Esophagus mucosa (tissue), 1 donor: ENCODE measurements at regions not wholly inside any gene's neighbourhood (a gene's known extent, or its start where the extent isn't known, plus 50 kb on each side); places are given as distances from the start of the nearest gene placed in this dataset.
"Not testable (repeated sequence)": the region's sequence is repeated elsewhere in the genome, so short reads cannot be mapped to it uniquely, and the experiment has no call there.

ENCODE experiments used
- ATAC-seq: fragments of 200-7000 bp; cut with Tn5 transposase; one replicate; pipeline ENCODE4 v1.9.1; 2020
- donor health status: DM: yes; HTN: yes; CAD: no.

DNA sequence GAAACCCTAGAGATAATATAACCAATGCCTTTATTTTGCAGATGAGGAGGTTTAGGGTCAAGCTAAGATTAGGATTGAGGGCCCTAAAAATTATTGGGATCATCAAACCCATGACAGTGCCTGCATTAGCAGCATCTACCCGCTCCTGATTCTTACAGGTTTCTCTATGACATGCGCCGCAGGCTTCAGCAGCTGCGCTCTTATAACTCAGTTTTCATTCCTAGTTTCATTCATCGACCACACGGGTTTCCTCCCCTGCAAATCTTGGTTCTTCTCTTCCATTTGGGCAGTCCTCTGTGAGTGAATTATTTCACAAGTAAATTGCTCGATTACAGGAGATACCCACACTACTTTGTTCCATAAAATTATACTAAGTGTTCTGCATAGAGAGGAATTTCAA, 137.2 kb downstream of the SLC24A2 start:
- ATAC-seq: no peak

DNA sequence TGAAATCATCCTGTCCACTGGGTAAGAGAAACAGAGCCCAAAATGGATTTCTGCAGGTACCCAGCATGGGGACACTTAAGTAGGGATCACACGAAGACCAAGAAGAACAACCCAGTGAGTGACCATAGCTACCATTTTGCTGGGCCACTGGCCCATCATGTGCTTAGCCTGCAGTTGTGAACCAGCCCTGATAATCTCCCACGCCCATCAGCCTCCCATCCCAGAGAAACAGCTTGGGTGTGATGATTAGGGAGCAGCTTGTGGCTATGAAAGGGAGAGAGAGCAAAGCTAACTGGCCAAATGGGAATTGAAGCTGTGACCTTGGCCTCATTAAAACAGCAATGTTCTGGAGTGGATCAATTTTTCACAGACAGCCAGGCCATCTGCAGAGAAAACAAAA, 138.5 kb downstream of the SLC24A2 start:
- no peak for ATAC-seq

DNA sequence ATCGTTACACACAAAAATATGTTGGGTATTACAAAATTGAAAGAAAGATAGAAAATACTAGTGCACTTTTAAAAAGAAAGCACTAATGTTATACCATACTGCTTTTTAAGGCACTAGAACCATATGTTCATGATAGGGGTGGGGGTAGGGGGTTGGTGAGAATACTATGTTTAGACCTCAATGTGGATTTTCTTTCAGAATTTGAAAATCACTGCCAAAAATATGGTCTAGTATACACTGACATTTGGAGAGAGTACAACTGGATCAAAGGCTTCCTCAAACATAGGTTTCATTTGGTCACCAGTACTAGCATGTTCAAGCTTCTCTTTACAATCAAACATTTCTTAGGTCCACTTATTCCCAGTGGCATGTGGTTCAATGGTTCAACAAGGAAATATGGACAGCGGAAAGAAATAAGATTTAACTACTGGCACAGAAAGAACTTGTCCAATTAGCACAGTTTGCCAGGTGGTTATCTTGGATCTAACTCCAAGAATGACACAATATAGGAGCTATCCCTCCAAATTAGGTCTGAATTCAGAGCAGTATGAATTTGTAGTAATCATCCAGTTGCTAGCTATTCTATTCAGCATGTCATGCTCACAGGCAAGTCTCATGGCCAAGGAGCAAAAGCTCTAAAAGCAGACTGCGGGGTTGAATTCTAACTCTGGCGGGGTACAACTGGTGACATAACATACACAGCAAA, 139.3 kb downstream of the SLC24A2 start:
- ATAC-seq: no peak

DNA sequence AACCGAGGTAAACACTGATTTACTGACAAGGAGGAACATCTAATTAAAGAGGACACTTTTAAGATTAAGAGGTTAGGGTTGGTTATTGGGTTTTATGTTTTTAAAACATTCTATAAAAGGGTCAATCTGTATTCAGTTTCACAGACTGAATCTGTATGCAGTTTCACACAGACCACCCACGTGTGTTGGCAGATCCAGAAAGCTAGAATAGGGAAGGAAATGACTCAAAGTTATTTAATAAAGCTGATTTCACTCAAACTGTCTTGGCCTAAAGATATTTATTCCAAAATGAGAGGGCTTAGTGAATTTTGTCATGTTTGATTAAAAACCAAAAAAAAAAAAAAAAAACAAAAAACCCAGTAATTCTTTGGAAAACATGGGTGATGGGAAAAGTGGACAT, 140.2 kb downstream of the SLC24A2 start:
- ATAC-seq: no peak

DNA sequence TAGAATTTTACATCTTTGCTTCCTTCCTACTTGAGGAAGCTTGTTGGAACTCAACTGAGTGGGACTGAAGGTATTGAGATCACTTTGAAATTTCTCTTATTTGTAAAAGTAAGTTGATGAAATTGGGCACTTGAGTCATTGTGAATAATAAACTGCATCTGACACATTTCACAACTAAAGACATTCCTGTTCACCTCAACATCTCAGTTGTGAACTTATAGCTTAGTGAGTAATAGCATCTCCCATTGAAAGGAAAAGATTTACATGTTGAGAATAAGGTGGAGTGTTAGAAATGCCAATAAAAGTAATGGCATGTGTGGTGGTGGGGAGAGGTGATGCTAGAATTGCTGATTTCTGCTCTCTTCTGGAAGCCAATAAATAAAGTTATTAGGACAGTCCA, 145.0 kb downstream of the SLC24A2 start:
- no peak for ATAC-seq

DNA sequence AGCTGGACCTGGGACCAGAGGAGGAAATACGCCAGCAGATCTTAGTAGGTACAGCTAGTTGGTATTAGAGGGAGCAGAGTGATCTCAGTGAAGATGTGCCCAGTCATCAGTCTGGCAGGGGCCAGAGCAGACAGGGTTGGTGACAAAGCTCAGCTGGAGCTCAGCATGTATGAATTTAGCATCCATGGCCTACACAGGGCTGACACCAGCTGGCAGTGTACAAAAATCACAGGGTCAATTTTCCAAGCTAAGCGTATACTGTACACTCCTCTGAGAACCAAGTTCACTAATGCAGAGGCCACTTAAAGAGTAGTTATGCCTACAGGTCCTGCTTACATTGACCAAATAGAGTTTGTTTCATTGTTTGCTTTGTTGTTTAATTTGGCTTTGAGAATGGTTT, 146.6 kb downstream of the SLC24A2 start:
- no peak for ATAC-seq

DNA sequence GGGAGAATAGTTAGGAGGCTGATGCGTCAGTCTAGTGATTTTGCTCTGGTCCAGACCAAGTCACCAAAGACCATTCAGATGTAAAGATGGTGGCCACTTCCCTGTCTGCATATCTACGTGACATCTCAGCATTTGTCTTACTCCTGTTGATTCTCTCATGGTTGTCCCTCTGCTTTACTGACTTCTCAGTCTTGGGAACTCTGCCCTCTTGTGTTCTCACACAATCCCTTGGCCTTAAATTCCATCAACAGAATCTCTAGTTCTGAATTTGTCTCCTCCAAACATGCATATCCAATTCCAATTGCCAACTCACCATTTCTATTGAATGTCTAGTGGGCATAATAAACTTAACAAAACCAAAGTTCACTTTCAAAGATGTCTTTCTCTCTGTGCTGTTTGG, 147.8 kb downstream of the SLC24A2 start:
- ATAC-seq: no peak

DNA sequence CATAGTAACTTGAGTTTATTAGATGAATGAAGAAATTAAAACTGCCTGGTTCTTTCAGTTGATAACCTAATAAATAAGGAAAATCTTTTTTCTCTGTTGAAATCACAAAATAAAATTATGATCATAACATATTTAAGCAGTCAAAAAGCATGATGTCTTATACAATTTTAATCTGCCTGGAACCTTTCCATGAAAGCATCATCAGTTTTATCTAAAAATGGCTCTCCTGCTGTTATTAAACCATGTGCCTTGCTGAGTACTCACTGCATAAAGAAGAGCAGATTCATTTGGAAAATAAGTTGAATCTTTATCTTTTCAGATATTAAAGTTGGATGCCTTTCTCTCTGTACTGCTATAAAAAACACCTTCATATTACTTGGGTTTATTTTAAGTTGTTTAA, 148.8 kb downstream of the SLC24A2 start:
- no peak for ATAC-seq

DNA sequence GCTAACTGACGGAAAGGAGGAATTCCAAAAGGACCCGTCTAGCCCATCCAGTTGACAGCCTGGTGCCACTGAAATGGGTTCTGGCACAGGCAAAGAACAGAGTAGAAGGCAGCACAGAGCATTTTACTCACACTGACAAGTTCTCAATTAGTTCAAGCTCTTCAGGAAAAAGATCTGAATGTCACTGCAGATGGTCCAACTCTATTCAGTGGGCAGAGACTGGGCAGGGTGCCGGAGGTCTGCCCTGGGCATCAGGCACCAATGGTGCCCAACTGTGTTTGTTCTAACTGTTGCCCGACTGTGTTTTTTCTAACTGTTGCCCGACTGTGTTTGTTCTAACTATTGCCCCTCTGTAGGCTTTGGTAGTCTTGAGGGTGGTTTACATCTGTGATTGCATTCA, 151.8 kb downstream of the SLC24A2 start:
- ATAC-seq: no peak

DNA sequence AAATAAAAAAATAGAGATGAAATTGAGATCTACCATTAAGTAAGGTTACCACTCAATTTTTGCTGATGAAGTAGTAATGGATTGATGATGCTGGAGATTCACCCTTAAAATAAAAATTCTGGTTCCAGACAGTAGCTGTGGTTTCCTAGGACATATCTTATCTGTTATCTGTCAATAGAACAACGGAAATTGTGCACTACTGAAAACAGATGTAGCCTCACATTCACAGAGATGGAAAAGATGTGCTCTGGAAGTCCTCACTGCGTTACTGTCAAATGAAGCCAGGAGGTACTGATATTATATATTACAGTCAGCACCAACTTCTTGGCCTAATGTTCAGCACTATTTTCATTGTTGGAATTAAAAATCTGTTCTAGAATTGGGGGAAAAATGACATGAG, 154.0 kb downstream of the SLC24A2 start:
- ATAC-seq: no peak

DNA sequence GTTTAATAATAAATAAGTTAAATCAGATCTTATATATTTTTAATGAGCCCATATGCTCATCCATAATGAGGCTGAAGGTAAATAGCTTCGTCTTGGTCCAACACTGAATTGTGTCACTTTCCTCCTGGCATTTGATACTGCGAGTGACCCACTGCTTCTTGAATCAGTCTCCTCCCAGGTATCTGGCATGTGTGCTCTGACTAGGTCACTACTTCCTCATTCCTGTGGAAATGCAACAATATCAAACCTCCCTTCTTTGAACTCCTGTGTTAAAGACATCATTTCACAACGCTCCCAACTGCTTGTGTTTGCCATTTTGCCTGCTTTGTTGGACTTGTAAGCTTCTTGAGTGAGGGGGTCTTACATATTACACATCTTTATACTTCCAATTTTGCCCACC, 157.7 kb downstream of the SLC24A2 start:
- no peak for ATAC-seq

DNA sequence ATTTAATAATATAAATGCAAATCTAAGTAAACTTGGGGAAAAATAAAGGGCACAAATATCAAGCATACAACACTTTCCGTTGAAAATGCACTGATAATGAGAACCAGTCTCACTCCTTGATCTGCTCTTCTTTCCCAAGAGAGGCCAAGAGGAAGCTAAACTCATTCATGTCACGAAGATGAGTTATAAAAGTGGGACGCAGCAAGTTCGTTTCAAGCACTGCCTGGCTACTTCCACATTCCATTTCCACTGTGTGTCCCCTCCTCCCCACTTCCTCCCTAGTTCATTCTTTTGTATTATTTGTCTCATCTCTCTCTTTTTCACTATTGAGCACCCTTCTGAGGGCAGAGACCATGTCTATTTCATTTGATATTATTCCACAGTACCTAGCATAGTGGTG, 158.1 kb downstream of the SLC24A2 start:
- no peak for ATAC-seq

DNA sequence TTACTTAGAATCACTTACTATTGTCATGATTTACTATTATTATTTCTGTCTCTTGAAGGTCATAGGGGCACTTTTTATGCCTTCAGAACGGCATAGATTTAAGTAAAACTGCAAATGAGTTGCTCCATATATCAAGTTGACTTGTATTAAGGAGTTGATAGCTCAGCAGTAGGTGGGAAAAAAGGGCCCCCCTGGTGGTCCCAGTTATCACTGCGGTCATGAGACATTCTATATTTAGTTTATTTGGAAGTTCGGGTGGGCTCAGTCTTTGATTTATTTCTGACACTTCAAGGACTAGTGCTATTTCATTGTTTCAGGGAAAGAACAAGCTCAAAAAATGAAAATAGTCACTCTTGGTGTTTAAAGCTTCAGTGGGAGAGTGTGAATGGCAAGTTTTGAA, 159.3 kb downstream of the SLC24A2 start:
- no peak for ATAC-seq

DNA sequence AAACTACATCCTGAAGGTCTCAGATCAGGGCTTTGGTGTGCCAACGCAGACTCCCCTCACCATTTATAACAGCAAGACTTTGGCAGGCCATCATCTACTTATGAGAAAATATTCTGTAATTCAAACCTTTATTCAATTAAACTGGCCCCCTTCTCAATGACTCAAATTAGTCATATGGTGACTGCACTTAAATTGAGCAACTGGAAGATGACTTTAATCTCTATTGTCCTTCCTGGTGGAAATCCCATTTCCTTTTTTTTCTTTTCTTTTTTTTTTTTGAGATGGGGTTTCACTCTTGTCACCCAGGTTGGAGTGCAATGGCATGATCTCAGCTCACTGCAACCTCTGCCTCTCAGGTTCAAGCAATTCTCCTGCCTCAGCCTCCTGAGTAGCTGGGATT, 163.4 kb downstream of the SLC24A2 start:
- ATAC-seq: not testable (repeated sequence)

DNA sequence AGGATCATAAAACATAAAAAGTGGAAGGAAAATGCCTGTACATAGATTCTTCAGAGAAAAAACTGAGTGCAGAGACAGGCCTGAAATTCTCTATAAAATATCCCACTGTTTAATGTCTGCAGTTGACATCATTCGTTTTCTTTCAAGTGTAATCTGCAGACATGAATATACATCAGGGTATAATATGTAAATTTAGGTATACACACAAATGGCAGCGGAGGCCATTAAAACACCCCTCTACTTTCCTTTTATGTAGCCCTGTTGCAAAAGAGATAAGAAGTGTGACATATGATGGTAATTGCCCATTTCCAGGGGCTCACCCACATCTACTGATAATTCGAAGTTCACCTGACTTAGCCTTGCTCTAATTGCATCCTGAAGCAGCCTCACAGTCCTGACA, 164.3 kb downstream of the SLC24A2 start:
- no peak for ATAC-seq

DNA sequence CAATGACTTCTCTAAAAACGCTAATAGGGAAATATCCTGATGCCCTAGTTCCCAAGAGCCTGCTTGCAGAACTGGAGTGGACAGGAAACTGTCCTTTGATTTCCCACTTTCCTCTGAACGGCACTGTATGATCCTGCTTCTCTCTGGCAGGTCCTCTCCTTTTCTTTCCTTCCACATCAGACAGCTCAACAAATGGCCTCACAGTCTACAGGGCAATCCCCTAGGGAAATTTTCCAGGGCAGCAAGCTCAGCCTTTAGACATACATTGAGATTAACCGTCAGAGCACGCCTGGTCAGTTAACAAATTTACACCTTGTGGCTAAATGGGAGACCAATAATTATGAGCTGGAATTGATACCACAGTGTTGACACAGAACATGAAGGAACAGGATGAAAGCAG, 164.9 kb downstream of the SLC24A2 start:
- ATAC-seq: no peak

DNA sequence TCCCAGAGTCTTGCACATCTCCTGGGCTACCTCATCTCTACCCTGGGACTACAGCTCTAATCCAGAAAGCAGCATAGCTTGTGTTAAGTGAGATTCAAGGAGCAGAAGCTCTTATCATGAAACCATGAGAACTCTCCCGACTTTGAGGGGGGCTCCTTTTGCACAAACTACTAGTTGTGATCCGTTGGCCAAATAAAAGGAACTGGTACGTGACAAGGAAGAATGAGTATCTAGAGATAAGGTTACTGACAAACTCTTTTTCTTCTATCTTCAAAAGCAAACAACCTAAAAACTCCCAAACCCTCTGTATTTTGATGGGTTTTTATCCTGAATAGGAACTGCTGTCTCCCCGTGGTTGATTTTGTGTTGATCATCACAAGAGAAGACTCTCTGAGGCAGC, 168.5 kb downstream of the SLC24A2 start:
- no peak for ATAC-seq

DNA sequence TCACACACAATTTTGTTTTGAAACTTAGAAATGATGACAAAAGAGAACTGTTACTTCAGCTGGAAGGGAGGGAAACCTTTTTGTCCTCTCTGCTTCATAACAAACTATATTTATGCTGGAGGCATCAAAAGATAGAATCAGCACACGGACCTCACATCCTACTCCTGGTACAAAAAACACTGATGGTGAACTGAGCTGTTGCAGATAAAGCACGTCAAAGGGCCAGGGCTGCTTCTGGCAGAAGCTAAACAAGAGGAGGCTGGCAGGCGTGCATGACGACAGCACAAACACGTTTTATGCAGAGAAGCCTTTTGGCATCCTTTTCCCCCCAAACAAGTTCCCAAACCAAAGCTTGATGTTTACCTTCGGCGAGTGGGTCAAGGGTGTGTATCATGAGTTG, 169.6 kb downstream of the SLC24A2 start:
- no peak for ATAC-seq

DNA sequence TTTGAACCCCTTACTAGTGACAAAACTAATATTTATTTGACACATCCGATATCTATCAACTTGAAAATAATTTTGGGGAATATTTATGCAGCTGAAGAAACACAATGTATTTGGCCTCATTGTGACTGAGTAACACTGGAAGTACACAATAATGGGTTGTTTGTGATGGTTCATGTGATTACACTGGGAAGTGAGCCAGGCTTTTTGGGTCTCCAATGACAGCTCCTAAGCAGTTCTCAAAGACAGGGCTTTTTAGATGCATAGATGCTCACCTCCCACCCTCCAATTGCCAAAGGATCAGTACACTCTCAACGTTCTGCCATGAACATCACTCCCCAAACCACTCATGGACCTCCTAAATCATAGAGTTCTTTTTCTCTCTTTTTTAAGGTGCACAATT, 170.0 kb downstream of the SLC24A2 start:
- no peak for ATAC-seq

DNA sequence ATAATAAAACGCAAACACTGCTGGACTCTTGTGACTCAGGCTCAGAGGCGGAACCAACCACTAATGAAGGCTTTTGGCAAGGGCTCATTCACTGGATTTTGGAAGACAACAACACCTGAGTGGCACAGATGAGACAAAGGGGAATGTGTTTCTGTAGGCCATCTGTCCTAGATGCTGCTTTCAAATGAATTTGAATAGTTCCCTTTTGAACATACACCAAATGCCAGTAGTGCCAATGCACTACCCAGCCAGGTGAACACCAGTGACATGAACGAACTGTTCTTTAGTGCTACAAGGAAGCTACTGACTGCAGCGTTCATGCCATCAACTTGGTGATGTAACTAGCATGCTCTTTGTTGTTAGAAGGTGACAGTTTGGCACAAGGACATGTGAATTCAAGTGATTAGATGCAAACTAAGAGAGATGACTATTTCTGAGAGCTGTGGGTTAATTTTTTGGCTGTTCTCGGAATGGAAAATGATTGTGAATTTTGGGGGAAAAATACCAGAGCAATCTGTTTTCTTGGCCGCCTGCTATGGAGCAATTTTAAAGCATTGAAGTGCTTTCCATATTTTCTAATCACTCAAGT, 173.7 kb downstream of the SLC24A2 start:
- no peak for ATAC-seq

DNA sequence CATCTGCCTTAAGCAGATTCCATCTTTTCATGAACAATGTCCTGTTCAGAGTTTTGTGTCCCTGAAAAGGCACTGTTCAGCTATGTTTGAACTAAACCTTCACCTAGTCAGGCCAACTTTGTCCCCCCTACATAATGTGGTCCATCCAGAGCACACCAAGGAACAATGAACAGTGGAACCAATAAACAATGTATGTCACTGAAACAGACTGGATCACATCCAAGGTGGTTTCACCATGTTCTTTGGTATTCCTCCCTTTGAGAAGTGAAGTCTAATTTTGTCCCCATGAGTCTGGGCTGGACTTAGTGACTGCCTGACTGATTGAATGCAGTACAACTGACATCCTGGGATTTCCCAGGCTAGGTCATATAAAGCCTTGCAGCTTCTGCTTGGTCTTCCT, 174.5 kb downstream of the SLC24A2 start:
- ATAC-seq: no peak

DNA sequence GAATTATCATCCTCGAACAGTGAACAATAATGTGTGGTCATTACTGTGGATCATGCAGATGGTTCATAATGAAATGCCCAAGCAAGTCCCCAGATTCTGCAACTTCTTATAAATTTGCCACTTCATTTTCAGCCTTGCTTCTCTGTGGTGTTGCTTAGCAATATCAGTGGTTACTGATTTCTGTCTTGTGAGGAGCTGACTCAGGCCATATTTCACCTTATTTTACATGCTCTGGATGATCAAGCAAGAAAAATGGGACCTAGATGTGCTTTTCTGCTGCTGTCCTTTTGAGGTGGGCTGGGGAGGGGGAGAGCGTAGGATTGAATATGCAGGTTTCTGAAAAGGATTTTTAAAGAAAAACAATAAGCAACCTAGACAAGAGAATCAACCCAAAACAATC, 188.3 kb downstream of the SLC24A2 start:
- ATAC-seq: no peak

DNA sequence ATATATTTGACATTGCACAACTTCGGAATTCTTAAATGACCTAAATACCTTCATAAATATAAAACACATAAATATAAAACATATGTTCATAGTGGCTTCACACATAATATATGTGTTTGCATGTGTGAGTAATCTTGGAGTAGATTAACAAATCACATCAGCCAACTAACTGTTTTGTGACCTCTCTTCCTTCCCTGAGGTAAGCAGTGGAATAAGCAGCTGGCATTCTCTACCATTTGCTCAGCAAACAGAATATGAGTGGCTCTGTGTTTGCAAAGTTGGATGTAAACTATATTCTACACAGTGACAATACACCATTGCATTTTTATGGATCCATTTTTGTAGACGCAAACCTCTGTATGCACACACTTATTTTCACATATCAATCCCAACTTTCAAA, 189.9 kb downstream of the ACER2 start:
- ATAC-seq: no peak

DNA sequence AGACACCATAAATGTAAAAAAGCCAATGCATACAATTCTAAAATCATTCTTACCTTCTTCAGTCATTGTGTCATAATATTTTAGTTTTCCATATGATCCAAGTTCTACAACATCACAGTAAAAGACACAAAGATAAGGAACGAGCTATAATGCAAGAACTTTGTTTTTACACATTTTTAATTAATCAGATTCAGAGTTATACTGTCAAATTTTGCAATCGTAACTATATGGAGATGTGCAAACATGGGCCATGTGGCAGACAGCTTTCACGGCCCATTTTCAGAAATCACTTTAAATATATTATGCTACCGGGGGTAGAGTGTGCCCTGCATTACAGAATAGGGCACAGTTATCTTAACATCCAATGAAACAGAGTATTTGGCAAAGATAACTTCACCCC, 188.4 kb downstream of the ACER2 start:
- ATAC-seq: no peak

DNA sequence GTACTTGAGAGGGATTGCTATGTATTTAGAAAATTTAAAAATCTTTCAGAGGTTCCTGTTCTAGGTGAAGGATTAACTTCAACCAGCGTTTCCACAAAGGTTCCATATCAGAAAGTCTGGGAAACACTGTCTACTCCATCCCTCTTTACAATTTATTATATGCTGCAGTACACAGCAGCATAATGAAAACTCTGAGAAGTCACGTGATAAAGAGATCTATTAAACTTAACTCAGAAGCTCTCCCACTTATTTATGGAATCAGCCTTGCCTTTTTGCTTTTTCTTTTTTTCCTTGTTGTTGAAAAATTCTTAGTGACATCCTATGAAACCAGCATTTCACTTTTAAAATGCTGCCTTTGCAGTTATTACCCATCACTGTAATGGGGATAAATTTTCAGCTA, 186.2 kb downstream of the ACER2 start:
- ATAC-seq: no peak
